GM21576 (cell line): ENCODE measurements at regions not wholly inside any gene's neighbourhood (a gene's known extent, or its start where the extent isn't known, plus 50 kb on each side); places are given as distances from the start of the nearest gene placed in this dataset.

Experiments
- ATAC-seq: cut with Tn5 transposase; IDR thresholded peaks from one replicate; pipeline ENCODE4 v1.9.1; 2021; ENCODE audit warnings: mild to moderate bottlenecking, moderate library complexity; ENCODE audit not compliant: unreplicated experiment

DNA sequence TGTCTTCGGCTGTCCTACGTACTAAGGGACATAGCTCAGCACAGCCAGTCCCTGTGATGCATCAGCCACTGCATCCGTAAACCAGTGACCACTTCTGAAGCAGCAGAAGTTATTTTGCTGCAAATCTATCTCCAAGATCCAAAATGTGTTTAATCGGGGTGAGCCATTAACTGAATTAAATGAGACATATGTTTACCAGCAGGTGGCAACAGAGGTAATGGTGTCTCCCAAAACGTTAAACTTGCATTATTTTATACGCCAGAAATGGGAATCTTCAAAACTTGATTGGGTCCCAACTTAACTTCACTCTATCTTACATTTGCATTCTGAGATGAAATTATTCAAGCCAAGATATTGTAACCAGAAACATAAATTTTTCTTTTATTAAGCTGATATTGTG is 75.3 kb upstream of the BOC start:
- no peak for ATAC-seq

DNA sequence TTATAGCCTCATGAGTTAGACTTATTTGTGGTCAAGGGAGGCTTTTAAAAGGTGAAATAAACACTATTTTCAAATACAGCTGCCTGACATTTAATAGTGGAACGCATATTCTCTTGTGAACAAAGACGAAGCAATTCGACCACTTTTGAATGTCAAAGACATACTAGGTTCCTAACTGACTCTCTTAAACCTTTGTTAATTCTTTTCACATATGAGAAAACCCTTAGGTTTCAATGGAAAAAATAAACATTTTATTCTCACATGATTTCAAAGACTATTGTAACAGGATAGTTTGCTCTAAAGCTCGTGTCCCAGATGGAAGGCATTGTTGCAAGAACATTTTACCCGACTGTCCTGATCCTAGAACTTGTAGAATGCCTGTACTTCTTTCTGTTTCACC is 74.8 kb upstream of the BOC start:
- no peak for ATAC-seq

DNA sequence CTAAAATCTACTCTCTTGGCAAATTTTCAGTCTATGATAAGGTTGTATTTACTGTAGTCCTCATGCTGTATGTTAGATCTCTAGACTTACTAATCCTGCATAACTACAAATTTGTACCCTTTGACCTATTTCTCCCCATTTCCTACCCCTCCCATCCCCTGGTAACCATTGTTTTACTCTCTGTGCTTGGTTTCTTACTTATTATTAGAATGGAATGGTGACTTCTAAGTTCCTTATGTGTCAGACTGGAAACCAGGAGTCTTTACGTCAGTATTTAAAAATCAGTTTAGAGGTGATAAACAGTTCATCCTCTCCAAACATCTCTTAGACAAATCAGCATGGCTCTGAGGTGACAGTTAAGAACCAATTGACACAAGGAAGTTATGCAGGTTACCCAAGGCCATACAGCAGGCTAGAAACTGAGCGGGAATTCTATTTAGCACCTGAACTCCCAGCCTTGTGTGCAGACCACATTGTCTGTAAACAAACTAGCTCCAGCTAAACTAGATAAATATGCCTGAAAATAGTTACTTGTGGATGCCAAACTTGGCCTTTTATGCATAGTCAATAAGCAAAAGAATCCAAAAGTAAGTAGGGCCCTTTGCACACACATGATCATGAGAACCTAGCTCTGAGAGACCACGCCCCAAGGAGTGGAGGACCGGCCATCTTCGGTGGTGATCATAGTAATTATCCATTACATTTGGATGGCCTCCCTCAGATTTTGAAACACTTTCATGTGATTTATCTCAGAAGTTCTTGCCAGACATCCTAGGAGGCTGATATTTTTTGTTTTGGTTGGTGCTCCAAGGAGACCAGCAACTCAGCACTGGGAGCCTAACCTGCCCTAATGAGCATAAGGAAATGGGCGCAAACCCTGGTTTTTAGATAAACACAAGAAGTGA is 72.3 kb upstream of the BOC start:
- ATAC-seq = no peak

DNA sequence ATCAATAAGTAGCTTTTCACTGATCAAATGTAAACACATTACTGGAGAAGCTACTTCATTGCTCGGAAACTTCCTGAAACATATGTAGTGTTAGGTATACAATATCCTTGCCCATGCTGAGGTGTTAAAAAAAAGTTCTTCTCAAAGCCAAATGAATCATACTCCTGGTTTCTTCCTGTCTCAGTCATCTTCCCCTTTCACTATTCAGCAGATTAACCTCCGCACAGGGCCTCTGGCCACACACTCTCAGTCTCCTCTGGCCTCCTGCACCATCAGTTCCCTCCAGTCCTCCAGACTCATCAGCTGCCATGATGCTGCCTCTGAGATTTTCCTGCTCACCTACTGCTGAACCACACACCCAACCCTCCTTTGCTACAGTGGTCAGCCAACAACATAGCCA is 70.5 kb upstream of the BOC start:
- ATAC-seq = no peak

DNA sequence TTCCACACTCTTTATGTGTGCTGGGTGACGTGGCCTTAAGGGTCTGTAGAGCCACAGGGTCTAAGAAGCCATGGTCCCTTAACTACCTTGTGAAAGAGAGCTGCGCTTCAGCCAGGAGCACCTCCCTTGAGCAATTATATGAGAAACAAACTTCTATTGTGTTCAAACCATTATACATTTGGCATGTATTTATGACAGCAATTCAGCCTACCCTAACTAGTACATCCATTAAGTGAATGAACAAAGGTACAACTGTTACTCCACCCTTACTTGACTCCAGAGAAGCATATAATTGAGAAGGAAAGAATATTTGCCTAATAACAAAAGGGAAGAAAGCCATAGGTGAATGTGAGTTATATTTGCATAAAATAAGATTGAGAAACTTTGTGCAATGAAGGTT is 69.8 kb upstream of the BOC start:
- ATAC-seq = no peak

DNA sequence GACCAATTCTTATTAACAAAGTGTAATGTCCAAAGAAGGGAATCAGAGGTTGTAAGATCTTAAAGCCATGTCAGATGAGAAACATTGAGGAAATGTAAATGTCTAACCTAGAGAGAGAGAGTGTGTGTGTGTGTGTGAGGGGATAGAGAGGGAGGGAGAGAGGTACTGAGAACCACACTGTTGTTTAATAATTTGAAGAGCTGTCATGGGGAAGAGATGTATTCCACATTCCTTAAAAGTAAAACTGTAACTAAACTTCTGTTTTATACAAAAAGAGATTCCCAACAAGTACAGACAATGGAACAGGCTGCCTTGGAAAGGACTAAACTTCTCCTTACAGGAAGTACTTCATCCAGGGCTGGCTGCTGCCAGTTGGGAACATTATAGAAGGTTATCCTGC is 68.9 kb upstream of the BOC start:
- ATAC-seq = no peak

DNA sequence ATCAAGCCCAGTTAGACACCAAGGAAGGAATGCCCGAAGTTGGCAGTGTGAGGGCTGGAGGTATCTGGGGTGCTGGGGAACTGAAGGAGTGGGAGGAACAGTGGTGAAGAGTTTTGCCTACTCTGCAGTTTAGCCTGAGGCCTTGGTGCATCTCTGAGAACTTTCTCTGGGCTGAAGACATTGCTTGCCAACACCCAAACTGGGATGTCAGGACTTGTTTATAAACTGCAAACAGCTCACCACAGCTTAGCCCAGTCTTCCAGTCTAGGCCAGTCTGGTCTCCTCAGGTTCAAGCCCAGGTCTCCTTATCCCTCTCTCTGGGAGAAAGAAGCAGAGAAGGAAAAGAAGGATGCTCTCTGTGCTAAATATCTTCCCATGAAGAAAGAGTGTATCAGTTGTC is 68.0 kb upstream of the BOC start:
- no peak for ATAC-seq

DNA sequence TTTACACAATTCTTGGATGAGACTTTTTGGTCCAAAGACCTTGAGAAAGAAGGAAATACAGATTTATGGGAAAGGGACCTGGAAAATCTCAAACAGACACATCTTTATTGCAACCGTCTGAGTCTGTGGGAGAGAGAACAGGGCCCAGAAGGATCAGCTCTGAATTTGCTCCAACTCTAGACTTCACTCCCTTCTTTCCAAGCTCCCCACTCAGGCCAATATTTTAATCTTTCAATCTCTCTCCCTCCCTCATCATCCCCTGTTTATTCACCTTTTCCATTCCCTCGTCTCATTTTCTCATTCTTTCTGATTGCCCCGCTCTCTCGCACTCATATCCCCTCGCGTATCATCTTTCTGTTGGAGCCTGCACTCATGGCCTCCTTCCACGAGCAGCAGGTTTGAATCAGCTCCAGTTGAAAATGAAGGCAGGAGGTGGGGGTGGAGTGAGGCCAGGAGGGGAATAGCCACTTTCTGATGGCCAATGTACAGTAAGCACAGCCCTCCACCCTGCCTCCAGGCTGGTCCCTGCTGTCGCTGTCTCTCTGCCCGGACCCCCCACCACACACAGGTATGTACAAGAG is 63.6 kb upstream of the BOC start:
- no peak for ATAC-seq

DNA sequence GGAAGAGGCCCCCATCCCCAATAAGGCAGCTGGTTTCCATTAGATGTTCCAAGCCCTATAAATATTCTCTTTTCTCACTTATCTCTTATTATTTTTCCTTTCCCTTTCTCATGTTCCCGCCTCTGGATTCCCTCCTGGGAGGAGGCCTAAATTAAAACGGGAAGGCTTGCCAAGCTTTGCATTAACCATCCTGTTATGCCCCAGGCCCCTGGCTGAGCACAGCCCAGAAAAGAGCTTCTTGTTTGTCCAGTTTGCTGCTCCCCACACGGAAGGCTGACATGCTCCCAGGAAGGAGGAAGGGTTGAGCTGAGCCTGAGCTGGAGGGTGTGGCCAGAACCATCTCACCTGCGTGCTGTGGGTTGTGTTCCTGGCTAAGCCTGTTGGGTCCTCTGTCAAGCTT is 63.1 kb upstream of the BOC start:
- ATAC-seq = no peak

DNA sequence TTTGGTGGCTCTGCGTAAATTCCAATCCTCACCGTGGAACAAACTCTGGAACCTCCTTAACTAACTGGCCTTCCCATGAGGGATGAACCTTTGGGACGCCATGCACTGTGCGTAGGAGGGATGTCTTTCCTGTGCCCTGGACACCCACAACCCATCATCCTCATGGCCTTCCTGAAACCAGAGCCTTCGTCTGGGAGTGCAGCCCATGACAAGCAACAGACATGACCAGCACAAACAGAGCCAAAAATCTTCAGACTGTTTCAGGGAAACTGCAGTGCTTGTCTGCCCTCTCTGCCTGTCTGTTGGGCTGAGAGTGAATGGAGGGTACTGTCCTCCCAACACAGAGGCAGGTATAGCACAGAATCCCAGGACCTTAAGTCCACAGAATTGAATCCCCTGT is 61.1 kb upstream of the BOC start:
- no peak for ATAC-seq

DNA sequence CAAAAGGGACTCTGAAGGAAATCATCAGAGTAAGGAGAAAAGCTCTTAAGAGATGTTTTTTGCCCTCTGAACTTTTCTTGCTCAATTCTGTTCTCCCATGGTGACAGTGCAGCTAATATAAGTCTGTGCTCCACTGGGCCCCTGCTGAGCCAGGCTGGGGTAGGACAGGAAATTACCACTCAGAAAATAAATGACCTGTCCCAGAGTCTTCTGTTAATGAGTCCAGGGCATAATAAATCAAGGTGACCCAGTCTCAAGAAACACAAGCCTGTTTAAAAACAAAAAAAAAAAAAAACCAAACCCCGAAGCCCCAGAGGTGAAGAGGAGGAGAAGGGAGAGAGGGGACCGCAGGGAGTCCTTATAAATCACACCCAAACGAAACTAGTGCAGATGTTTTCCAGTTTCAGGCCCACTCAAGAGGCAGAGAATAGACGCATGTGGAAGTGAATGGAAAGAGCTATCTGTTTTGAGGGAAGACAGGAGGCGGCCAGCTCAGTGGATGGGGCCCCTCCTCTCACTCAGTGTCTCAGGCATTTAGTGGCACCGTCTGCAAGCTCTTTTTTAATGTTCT is 59.8 kb upstream of the BOC start:
- ATAC-seq = no peak

DNA sequence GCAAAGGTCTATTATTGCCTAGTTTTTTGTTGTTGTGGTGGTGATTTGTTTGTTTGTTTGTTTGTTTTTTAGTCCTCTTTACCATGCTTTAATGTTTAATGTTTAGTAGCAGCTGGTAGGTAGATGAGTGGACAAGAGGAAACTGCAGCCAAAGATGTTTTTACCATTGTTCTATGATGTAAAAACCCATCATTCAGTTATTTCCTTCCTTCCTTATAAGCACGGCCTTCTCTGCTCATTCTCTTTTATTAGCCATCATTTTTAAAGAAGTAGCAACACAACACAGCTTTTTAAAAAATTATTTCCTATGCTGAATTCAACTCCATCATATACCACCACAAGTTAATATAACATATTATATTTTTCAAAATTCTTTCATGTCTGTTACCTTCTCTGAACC is 58.5 kb upstream of the BOC start:
- ATAC-seq = no peak

DNA sequence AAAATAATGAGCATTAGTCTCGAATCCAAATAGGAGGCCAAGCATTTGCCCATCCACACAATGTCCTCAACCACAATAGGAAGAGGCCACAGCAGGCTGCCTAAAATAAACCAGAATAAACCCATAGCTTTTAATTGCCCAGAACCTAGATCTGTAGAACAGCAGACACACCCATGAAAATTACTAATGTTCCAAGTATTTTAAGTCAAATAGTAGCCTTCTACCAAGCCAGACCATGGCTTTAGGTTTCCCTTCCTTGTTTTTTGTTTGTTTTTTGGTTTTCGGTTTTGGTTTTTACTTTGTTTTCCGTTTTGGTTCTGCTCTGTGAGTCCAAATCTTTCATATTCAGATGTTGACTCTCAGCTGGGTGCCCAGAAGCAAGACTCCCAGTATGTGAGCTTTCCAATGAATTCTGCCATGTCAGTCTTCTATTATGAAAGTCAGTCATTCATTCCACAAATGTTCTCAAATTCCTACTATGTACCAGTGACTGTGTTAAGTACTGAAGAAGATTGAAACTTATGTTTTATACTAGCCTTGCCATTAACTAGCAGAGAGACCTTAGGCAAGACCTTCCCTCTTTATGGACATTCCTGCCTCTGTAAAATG is 57.8 kb upstream of the BOC start:
- peak; percentile 89 for ATAC-seq

DNA sequence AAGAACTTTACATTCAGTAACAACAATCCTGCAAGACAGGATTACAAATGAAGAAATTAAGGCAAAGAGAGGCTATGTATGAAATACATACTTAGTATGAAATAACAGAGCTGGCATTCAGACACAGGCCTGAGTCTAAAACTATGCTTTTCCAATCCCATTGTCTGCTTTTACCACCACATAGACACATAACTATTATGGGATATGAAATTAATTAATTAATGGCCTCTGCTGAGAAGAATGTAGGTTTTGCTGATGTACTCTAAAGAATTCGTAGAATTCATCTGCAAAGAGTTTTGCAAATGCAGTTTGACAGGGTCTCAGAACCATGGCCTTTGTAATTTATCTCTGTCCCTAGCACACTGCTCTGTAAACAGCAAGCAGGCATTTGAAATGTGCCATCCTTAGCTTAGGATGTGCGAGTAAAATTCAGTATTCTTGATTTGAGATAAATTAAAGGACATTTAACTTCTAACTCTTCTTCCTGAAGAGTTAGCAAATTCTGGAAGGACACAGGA is 54.5 kb upstream of the BOC start:
- no peak for ATAC-seq

DNA sequence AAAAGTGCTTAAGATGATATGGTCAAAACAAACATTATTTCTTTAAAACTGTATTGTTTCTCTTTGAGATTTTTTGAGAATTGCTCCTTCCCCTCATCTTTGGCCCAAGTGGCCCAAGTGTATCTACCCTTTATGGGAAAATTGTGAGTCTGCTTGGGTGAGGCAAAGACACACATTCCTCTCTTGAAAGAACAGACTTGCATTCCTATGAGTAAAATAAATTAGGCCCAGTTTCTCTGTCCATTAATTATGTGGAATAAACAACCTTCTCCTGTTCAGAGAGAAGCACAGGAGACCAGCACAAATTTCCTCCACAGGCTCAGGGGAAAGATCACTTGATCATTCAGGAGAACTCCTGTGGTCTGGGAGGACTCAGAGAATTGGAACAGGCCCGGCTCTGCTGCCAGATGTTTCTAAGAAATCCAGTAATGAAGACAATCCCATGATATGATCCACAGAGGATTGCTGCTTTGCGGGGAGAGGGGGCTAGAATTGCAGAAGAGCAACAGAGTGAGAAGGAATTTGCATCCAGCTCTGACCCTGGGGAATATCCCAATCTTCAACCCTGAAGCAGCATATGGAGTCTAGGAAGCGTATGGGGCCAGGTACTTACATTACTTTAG is 53.8 kb upstream of the BOC start:
- ATAC-seq = no peak

DNA sequence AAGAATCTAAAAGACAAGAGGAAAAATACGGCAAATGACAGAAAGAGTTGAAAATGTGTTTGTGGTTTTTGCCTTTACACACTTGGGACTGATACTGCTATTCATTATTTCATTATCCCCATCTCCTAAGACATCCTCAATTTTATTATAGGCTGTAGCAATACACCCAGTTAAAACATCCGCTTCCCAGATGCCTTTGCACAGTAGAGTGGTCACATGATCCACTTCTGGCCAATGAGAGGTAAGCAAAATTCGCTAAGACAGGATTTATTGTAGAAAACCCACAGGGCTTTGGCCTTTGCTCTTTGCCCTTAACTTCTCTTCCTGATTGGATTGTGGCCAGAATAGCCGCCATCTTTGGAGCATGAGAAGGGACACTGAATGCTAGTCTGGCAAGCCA is 53.2 kb upstream of the BOC start:
- no peak for ATAC-seq
